PFSK-1 (cell line): ENCODE measurements at regions not wholly inside any gene's neighbourhood (a gene's known extent, or its start where the extent isn't known, plus 50 kb on each side); places are given as distances from the start of the nearest gene placed in this dataset.

Experiments used
- REST ChIP-seq, 2 experiments: IDR thresholded peaks; 2 replicates each; pipeline versions ENCODE4 v1.6.1 to v1.8.0; 2011 to 2012; ENCODE audit warnings: low read depth in 2 of 2, low read length in 2 of 2, control low read depth in 1 of 2, inconsistent platforms in 1 of 2, mild to moderate bottlenecking in 1 of 2, moderate library complexity in 1 of 2; ENCODE audit not compliant: insufficient read depth in 1 of 2
- TAF1 ChIP-seq: IDR thresholded peaks from 2 replicates; pipeline ENCODE4 v1.6.1; 2012; ENCODE audit warnings: low read length, control low read depth, borderline replicate concordance; ENCODE audit not compliant: insufficient read depth

GRCh38 chr4:125464146-125464545 lies 149.4 kb downstream of the FAT4 start:
- TF ChIP-seq REST (IDR thresholded peaks at IDR 0.05; ENCODE audit: insufficient read depth in 1 of 2, low read depth in 2 of 2, low read length in 2 of 2) = no peak
- no peak for TF ChIP-seq TAF1
